ENCODE measurements at regions not wholly inside any gene's neighbourhood (a gene's known extent, or its start where the extent isn't known, plus 50 kb on each side); places are given as distances from the start of the nearest gene placed in this dataset.

GRCh38 chr6:19332806-19333460 is 504.2 kb upstream of the ID4 start:
- TF ChIP-seq CTCF (conservative IDR thresholded peaks at IDR 0.05) (no peak), EZH2 (IDR thresholded peaks at IDR 0.05; ENCODE audit: low read depth) (no peak)

Measured in PC-9 (cell line).